GM21619 (cell line): ENCODE measurements at regions not wholly inside any gene's neighbourhood (a gene's known extent, or its start where the extent isn't known, plus 50 kb on each side); places are given as distances from the start of the nearest gene placed in this dataset.
"Not testable (repeated sequence)": the region's sequence is repeated elsewhere in the genome, so short reads cannot be mapped to it uniquely, and the experiment has no call there.

Experiments
- ATAC-seq: cut with Tn5 transposase; IDR thresholded peaks from one replicate; pipeline ENCODE4 v1.9.1; 2021; ENCODE audit not compliant: unreplicated experiment

DNA sequence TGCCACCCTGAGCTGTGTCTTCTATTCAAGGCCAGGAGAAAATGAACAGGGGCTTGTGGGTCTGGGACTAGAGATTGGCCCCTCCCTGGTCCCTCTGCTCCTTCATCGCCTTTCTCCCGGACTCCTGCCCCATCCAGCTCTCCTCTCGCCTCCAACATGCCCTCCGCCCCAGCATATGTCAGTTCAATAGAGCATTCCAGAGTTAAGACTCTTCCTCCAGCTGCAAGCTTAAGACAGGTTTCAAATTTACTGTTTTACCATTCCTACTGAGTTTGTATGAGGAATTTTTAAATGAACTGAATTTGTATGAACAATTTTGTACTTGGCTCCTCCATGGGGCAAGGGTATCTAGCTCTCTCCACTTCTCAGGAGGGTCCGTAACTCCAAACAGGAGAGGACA is 195.6 kb downstream of the TBC1D2B start:
- no peak for ATAC-seq

DNA sequence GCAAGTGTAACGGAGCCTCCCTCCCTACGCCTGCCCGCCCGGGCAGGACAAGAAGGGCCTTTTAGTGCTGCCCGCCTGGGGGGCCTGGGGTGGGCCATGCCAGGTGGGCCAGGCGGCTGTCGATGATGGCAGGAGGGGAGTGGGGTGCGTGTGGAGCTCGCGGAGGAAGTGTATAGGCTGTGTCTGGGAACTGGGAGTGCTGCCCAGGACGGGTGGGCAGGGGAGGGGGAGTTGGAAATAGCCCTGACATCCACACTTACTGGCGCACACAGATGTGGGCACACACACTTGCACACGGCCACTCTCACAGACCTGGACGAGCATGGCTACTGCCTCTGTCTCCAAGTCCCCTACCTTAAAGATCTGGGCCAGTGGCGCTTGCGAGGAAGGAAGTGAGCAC is 196.0 kb downstream of the TBC1D2B start:
- ATAC-seq, result not testable (repeated sequence)

DNA sequence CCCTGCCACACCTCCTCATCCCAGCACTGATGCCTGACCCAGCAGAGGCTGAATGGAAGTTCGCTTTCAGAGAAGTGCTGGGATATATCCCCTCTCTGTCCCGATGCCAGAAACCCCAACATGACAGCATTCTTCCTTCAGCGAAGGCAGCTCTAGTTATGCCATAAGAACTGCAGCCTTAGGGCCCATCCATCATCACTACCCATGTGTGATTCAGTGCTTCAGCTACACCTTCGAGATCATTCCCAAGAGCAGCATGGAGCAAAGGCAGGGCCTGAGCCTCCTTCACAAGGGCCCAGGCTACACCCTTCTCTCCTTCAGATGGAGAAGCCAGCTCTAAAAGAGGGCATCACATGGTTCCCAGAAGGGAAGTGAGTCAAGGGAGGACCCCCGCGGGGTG is 198.0 kb downstream of the TBC1D2B start:
- ATAC-seq, result not testable (repeated sequence)

DNA sequence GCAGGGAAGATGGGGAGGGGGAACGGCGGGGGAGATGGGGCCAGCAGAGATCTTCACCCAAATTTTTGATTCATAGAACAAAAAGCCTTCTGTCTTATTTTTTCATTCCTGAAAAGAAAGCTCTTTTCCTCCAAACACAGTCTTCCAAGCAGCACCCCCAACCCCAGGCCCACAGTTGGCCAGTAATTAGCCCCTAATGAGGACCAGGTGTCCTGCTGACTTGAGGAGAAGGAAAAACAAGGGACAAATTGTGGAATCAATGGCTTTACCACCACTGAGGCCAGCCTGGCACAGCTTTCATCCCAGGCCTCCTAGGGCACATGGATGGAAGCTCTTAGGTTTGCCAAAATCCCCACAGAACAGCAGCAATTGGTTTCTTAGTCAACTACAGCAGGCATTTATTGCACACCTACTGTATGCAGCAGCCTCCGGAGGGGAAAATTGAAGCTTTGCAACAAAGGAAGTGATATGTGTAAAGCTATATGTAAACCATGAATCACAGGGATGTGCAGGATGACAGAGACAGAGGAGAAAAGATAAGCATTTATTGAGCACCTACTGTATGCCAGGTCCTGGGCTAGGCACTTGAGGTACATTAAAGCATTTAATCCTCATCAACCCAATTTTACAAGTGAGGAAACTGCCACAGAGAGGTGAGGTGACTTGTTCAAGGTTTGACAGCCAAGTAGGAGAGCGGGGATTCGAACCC is 199.5 kb downstream of the TBC1D2B start:
- no peak for ATAC-seq

DNA sequence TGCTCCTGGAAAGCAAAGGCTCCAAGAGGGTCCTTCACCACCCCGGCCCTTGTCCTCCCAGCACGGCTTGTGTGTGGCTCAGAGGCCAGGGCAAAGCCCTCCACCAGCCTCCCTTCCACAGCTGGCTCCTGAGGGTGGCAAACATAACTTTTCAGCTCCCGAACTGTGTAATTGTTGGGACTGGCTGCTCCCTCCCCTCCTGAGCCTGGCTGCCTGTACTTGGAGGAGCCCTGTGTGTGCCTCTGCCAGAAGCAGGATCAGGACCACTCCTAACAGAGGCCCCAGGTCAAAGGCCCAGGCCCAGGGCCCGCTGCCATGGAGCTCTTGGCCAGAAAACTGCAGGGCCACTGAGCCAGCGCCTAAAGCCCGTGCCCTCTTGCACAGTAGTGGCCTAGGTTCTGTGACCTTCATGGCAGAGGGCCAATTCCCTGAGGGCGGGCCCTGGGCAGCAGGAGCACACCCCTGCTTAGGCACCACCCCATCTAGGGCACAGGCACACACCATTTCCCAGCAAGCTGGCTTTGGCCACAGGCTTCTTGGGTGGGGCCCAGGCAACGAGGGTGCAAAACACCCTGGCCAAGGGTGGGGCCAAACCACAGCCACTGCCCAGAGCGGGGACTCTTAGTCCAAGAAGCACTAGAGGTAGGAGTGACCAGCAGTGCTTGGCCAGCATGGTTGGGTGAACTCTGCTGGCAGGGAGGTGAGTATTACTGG is 201.2 kb downstream of the TBC1D2B start:
- not testable (repeated sequence) for ATAC-seq

DNA sequence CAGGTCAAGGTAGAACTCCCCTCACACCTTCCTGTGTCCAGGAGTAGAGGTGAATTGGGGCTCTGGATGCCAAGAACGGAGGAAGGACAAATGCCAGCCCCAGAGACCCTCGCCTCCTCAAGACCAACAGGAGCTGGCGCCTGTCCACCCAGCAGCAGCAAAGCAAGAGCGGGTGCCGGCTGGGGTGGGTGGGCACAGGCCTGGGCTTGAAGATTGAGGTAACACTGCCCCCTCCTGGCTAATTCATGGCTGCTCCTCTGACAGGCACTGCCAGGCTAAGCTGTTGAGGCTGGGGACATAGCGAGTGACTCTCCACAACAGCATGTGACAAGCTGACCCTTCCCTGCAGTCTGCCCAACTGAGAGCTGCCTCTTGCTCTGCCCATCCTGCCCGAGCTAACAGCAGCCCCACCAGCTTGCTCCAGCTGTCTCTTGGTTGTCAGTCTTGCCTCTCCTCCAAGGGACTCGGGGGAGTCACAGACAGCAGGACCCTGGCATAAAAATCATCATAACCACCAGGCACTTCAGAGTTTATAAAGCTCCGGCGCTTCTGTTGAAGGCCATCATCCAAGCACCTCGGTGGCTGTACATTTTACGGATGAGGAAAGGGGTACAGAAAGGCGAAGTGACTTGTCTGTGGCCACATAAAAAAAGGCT is 202.3 kb downstream of the TBC1D2B start:
- ATAC-seq, result not testable (repeated sequence)

DNA sequence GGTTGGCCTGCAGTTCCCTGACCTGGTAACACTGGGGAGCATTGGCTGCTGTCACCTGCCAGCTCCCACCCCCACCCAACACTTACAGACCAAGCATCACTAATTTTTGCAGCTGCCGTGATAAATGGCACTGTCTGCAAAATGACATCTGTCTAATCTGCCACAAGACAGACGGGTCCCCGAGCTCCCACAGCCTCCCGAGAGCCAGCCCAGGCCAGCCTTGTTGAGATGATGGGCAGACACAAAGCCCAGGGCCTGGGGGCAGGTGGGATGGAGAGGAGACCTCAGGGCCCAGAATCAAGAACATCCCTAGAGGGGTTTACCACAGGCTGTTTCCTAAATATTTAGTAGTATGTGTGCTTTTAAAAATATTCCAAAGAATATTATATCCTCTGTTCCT is 203.4 kb downstream of the TBC1D2B start:
- no peak for ATAC-seq

DNA sequence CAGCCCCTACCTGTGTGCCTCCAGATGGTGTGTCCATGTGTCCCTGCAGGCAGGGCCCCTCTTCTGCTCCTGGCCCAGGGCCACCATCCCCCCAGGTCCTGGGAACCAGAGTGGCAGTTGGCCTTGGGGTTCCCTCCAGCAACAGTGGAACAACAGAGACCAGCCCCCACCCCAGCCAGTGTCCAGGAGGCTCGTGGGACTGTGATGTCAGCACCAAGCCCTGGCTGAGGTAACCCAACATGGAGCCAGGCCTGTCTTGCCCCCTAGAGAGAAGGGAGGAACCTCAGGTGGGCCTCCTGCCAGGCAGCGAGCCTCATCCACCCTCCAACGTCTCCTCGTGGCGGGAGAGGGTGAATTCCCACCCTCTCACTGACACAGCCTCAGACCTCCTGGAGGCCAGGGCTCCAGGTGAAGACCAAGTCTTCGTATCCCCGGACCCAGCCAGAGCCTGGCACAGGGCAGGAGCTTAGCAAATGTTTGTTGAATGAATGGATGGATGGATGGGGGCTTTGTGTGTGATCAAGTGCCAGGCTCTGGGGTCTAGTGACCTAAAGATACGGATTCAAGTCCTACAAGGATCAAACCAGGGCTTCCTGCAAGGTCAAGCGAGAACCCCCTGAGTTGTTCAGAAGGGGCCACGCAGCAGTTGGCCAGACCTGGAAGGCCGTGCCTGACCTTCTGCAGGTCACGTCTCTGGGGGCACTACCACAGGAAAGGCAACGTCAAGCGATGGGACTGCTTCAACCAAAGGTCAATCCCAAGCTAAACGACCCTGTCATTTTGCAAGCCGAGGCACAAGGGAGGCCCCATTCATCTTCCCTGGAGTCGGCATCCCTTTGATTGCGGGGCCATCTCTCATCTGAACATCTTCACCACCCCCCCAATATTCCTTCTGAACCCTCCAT is 204.7 kb downstream of the TBC1D2B start:
- ATAC-seq, result not testable (repeated sequence)

DNA sequence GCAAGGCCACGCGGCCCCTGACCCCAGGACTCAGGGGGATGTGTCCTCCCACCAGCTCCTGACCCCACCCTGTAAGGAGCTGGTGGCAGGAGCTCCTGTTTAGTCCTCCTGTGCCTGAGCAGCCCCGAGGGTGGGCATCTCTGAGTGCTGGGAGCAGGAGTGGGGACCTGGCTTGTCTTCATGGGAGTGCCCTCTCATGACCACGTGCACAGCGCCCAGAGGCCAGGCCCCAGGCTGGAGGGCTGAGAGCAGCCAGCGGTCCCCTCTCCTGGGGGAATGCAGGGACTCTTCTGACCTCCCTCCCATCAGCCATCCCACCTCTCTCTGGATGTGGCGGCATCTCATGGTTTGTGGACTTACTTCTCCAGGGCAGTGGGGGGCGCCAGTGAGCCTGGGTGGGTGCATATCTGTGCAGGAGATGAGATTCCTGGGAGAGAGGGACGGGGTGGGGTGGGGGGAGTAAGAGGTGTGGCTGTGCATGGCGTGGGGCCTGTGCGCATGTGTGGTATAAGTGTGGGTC is 205.6 kb downstream of the TBC1D2B start:
- ATAC-seq, result no peak

DNA sequence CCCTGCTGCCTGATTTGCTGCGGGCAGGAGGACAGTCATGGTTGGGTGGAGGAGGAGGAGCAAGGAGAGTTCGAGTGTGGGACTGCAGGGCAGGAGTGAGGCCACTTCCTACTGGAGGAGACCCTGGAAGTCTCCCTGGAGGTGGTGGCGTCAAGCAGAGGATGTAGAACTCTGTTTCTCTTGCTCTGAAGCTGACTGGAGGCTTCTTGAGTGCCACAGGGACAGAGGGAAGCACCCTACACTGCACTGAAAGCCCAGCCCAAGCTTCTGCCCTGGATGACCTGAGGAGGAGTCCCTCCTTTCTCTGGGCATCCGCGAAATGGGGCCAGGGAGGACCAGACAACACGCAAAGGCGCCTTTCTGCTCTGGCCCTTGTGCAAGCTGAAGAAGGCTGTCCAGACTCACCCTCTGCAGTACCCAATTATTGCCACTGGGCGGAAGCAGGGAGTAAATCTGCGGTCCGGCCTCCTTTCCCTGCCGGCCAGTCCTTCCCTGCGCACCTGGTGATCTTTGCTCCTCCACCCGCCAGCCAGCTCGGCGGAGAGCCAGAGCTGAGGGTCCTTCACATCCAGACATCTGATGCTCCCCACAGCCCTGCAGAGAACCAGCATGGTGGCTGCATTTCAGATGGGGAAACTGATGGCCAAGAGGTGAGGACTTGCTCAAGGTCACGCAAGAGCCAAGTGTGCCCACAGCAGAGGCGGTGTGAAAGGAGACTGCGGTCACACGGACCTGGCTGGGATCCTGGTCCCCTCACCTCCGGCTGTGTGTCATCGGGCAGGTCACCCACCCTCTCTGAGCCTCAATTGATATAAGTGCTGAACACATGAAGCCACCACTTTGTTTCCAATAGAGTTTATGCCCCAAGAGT is 207.1 kb downstream of the TBC1D2B start:
- no peak for ATAC-seq

DNA sequence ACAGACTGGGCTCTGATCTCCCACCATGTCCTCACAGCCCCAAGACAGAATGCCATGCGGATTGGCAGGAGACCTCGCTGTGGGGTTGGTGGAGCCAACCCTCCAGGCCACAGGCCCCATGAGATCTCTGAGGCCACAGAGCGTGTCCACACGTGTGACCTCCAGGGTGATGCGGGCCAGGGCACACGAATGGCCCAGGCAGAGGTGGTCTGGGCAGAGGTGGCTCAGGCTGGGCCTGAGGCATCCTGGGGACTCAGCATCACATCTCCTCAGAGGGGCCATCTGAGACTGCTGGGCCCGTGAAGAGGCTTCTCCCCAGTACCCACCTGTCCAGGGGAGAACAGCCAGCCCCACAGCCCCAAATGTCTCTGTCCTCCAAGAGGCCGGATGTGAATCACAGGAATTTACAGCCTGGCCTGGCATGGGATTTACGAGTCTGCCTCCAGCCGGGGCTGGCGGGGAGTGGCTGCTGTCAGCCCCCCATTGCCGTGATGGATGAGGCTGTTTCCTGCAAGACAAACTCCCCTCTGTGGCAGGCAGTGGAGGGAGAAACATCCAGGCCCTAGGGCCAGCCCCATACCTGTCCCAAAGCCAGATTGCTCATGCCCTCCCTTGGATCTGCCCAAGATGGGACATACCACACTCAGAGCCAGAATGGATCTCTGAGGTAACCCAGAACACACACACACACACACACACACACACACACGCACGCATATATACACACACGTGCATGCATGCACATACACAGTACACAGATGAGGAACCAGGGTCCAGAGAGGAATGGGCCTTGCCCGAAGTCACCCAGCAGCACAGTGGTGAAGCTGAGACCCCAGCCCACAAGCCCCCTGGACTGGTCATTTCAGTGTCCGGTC is 208.3 kb downstream of the TBC1D2B start:
- ATAC-seq, result no peak

DNA sequence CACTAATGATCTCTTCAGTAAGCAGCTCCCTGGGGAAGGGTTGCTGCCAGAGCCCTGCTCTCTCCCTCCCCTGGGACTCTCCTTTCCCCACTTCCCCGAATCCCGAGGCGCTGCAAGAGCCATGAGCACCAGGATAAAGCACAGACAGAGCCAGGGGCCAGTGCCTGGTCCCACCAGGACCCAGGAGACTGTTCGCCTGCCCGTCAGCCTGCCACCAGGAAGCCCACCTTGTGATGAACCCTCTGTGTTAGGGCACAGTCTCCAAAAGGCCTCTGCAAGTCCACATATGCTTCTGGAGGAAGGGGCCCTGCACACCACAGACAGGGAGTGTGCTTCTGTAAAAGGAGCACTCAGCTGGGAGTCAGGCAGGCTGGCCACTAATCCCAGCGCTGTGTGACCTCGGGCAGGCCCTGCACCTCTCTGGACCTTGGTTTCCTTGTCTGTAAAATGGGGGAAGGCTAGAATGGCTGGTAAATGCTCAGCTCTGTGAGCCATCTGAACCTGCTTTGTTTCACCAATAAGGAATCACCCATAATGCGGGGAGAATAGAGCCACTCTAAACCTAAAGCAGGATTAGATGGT is 209.4 kb downstream of the TBC1D2B start:
- not testable (repeated sequence) for ATAC-seq

DNA sequence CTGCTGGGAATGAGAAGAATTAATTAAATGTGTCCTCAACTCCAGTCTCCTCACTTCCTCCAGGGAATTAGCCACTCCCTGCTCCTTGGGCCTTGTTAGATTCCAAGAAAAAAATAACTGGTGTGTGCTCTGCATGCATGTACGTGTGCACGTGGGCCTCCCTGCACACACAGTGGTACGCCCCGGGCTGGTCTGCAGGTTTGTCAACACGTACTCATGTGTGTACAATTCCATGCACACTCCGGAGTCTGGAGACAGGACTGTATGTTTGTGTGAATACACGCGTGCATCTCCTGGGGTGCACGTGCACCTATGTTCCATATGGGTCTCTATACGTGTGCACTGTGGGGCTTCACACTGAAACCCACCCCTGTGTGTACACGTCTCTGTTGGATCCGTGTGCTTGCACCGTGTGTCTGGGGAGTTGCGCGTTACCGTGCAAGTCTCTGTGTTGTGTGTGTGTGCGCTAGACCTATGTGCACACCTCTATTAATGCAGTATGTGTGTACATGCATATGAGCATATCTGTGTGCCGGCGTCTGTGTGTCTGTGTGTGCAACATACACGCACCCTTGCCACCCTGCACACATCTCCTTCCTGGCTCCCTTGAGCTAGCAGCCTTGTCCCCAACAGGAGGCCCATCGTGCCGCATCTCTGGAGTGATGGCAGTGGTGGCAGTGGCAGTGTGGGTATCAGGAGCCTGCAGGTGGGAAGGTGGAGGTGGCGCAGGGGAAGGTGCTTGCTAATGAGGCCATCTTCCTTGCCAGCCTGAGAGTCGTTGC is 210.1 kb downstream of the TBC1D2B start:
- ATAC-seq, result no peak

DNA sequence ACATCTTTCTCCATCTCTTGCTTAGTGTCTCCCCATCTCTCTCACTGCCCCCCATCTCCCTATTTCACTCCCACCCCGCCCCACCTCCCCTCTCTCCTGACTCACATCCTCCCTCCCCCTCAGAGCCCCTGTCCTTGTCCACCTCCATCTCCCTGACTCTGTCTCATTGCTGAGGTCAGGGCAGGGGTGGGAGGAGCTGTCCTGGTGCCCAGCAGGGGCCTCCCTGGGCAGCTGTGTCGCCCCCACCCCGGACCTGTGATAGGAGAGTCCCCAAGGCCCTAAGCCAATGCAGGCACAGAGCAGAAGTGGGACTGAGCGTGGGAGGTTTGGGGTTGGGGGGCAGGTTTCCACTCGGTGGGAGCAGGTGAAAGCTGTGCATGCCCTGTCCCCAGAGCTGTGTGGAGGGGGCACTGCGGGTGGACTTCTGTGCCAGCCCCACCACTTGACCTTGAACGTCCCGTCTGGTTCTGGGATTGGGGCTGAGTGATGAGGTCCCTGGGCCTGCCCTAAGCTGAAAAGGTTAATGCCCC is 210.8 kb downstream of the TBC1D2B start:
- ATAC-seq, result no peak

DNA sequence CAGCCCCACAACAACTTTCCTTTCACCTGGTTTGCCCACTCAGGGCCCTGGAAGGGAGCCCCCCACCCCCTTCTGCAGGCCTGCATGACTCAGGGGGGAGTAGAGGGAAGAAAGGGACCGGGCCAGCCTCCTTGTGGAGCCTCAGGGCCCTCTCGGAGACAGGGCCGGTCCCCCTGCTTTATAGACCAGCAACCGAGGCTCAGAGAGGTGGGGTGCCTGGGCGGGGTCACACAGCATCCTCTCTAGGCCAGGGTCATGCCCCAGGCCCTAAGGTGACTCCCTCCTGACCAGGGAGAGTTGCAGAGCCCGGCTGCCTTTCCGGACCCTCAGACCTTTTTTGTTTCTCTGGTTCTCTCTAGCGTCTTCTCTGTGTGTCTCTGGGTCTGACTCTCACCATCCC is 211.3 kb downstream of the TBC1D2B start:
- ATAC-seq, result no peak

DNA sequence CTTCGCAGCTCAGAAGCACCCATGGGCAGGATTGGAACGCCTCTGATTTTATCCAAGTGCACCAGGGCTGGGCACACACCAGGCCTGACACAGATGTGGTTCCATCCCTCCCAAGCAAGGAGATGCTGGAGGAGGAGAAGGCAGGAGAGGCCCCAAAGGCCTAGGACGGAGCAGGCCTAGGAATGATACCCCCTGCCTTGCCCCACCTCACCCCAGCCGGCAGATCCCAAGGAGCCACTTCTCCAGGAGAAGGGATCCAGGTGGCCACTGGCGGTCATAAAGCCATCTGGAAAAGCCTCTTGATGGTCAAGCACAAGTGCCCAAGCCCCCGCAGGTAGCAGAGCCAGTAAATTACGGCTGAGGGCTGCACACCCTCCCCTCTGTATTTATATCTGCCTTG is 211.8 kb downstream of the TBC1D2B start:
- ATAC-seq, result no peak

DNA sequence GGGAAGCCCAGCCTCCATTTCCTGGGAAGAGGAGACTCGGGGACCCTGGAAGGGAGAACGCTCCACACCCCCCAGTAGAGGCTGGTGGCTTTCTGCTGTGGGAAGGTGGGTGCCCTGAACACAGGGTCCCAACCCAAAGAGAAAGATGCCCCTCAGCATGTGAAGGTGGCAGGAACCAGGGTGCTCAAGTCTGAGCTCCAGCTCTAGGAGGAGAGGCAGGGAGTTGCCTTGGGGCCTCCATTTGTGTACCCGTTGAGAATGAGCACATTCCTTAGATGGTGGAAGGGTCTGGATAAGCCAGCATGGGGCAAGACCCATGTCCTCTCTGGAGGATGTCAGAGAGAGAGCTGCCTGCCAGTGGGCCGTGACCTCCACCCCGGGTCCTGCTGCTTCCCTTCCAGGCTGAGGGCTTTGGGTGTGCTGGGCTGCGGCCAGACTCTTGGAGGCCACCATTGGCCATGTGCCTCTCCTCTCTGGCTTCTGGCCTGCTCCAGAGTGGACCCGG is 212.4 kb downstream of the TBC1D2B start:
- no peak for ATAC-seq
